ENCODE measurements at regions not wholly inside any gene's neighbourhood (a gene's known extent, or its start where the extent isn't known, plus 50 kb on each side); places are given as distances from the start of the nearest gene placed in this dataset.

DNA sequence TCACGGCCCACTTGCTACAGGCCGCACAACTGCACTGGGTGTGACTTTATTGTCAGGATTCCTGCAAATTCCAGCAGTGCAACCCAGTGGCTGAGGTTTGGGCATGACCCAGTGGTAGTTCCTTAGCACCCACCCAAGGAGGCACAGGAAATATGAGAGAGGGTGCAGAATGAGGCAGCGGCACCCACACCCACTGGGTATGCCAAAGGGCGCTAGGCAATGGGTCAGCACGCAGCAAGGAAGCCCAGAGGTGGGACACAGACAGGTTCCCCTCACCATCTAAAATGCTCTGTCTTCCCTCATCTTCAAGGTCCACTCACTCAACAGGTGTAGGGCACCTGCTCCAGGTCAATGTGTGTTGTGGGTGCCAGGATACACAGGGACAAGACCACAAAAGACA lies 357.8 kb upstream of the MKI67 start:
- TF ChIP-seq REST (IDR thresholded peaks at IDR 0.05) (no peak), TAF1 (conservative IDR thresholded peaks at IDR 0.05) (no peak), HNF4A (conservative IDR thresholded peaks at IDR 0.05) (no peak), CTCF (IDR thresholded peaks at IDR 0.05; ENCODE audit: low read depth, low read length, missing input control) (no peak)

Measured in liver (tissue), 3 donors.